ENCODE measurements at regions not wholly inside any gene's neighbourhood (a gene's known extent, or its start where the extent isn't known, plus 50 kb on each side); places are given as distances from the start of the nearest gene placed in this dataset.

DNA sequence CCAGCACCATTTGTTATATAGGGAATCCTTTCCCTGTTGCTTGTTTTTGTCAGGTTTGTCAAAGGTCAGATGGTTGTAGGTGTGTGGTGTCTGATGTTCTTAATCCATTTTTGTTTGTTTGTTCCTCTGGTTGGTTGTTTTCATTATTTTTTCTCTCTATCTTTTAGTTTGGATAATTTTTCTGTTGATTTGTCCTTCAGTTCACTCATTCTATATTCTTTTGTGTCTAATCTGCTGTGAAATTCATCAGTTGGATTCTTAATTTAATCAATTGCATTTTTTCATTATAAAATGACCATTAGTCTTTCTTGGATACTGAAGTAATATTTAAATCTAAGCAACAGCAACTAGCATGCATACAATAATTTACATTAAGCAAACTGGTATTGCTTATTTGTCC lies 206.7 kb upstream of the TRIB2 start:
- TF ChIP-seq MAZ (IDR thresholded peaks at IDR 0.05; ENCODE audit: borderline replicate concordance, low read depth, low read length), result no peak
- no peak for TF ChIP-seq EP300 (IDR thresholded peaks at IDR 0.05)
- no peak for TF ChIP-seq ZC3H11A (IDR thresholded peaks at IDR 0.05)
- no peak for TF ChIP-seq ZSCAN20 (CRISPR knock-in tag; IDR thresholded peaks at IDR 0.05)
- TF ChIP-seq HEYL (CRISPR knock-in tag; IDR thresholded peaks at IDR 0.05), result no peak
- TF ChIP-seq, protein P1, sequence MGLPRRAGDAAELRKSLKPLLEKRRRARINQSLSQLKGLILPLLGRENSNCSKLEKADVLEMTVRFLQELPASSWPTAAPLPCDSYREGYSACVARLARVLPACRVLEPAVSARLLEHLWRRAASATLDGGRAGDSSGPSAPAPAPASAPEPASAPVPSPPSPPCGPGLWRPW (IDR thresholded peaks at IDR 0.05), result no peak
- TF ChIP-seq, protein P2, sequence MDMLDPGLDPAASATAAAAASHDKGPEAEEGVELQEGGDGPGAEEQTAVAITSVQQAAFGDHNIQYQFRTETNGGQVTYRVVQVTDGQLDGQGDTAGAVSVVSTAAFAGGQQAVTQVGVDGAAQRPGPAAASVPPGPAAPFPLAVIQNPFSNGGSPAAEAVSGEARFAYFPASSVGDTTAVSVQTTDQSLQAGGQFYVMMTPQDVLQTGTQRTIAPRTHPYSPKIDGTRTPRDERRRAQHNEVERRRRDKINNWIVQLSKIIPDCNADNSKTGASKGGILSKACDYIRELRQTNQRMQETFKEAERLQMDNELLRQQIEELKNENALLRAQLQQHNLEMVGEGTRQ (IDR thresholded peaks at IDR 0.05), result no peak
- no peak for TF ChIP-seq TP53 (CRISPR knock-in tag; IDR thresholded peaks at IDR 0.05)
- TF ChIP-seq FOXS1 (CRISPR knock-in tag; IDR thresholded peaks at IDR 0.05), result no peak
- Histone ChIP-seq H3K27ac (no peak overlapping the region), H3K4me1 (no peaks in the 10 kb centered on the region), H3K4me3 (no peak overlapping the region), H3K4me2 (no peak overlapping the region), H3K9me3 (no peaks in the 10 kb centered on the region)
- FAIRE-seq, result no peak
- ChIA-PET POLR2A (no interaction called here), CTCF (no interaction called here)
- DNase-seq (ENCODE audit: low read depth in 1 of 2, low spot score in 1 of 2), result no peak
- ATAC-seq, result no peak

DNA sequence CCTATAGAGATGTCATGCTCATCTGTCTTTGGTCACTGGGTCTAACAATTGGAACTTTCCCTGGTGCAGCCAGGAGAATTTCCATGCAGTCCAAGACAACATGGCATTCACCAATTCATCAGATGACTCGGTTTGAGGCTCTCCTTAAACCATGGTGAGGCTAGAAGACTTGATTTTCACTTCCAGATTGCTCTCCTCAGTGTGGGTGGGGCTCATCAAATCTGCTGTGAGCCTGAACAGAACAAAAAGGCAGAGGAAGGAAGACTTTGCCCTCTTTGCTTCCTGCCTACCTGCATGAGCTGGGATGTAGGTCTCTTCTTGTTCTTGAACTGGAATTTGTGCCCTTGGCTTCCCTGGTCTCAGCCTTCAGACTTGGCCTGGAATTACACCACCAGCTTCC lies 203.4 kb upstream of the TRIB2 start:
- ATAC-seq (no peak), FAIRE-seq (no peak), DNase-seq (ENCODE audit: low read depth in 1 of 2, low spot score in 1 of 2) (no peak)
- no peak for TF ChIP-seq MYC (IDR thresholded peaks at IDR 0.05; ENCODE audit: borderline replicate concordance, low read length)
- TF ChIP-seq EP300 (IDR thresholded peaks at IDR 0.05), result no peak
- TF ChIP-seq, protein P1 (IDR thresholded peaks at IDR 0.05), result no peak
- TF ChIP-seq SREBF2 (IDR thresholded peaks at IDR 0.05), result no peak
- TF ChIP-seq RCOR1 (IDR thresholded peaks at IDR 0.05; ENCODE audit: low read depth, low read length), result no peak
- no peak for TF ChIP-seq FOSB (CRISPR knock-in tag; IDR thresholded peaks at IDR 0.05)
- no peak for TF ChIP-seq HOXB13 (CRISPR knock-in tag; IDR thresholded peaks at IDR 0.05; ENCODE audit: low read depth)
- TF ChIP-seq, protein P3, sequence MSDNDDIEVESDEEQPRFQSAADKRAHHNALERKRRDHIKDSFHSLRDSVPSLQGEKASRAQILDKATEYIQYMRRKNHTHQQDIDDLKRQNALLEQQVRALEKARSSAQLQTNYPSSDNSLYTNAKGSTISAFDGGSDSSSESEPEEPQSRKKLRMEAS (IDR thresholded peaks at IDR 0.05), result no peak
- no peak for TF ChIP-seq ZC3H11A (IDR thresholded peaks at IDR 0.05)
- 0% methylated on average over 1 of the region's 1 CpG for WGBS (ENCODE audit: missing lambda C conversion rate)
- ChIA-PET CTCF (no interaction called here), POLR2A (no interaction called here)
- Histone ChIP-seq H3K4me3 (no peak overlapping the region), H3K27ac (no peak overlapping the region), H3K4me1 (no peaks in the 10 kb centered on the region), H3K4me2 (no peak overlapping the region), H3K9me3 (no peaks in the 10 kb centered on the region)

DNA sequence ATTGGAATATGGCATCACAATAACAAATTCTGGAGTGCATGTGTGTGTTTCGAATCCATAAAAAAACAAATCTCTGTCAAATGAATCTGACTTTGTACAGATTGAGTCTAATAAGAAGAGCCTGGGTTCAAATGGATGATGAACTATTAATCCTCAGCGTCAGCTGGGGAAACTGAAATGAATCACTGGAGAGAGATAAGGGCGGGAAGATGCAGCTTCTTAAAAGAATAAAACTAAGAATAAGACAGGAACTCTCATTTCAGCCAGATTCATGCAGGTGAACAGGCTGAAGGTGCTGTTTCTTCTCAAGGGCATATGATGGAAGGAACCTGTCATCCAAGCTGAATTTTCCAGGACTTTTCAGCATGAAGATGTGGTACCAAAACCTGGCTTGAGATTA lies 202.6 kb upstream of the TRIB2 start:
- no peak overlapping the region for H3K4me3 ChIP-seq
- H3K4me1 ChIP-seq, result no peaks in the 10 kb centered on the region
- no peak overlapping the region for H3K4me2 ChIP-seq
- WGBS (ENCODE audit: missing lambda C conversion rate), result 11% methylated on average over 3 of the region's 3 CpGs
- ATAC-seq (no peak), FAIRE-seq (no peak), DNase-seq (ENCODE audit: low read depth in 1 of 2, low spot score in 1 of 2) (no peak)
- ChIA-PET CTCF (no interaction called here), POLR2A (no interaction called here)
- no peak overlapping the region for H3K27ac ChIP-seq
- TF ChIP-seq RARB (CRISPR knock-in tag; IDR thresholded peaks at IDR 0.05), result no peak
- no peak for TF ChIP-seq RFX5 (IDR thresholded peaks at IDR 0.05)
- TF ChIP-seq, protein P4, sequence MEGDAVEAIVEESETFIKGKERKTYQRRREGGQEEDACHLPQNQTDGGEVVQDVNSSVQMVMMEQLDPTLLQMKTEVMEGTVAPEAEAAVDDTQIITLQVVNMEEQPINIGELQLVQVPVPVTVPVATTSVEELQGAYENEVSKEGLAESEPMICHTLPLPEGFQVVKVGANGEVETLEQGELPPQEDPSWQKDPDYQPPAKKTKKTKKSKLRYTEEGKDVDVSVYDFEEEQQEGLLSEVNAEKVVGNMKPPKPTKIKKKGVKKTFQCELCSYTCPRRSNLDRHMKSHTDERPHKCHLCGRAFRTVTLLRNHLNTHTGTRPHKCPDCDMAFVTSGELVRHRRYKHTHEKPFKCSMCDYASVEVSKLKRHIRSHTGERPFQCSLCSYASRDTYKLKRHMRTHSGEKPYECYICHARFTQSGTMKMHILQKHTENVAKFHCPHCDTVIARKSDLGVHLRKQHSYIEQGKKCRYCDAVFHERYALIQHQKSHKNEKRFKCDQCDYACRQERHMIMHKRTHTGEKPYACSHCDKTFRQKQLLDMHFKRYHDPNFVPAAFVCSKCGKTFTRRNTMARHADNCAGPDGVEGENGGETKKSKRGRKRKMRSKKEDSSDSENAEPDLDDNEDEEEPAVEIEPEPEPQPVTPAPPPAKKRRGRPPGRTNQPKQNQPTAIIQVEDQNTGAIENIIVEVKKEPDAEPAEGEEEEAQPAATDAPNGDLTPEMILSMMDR (IDR thresholded peaks at IDR 0.05), result no peak
- no peak for TF ChIP-seq HOXB5 (CRISPR knock-in tag; IDR thresholded peaks at IDR 0.05)
- TF ChIP-seq FOSL2 (IDR thresholded peaks at IDR 0.05), result no peak
- TF ChIP-seq FOSL2 (CRISPR knock-in tag; IDR thresholded peaks at IDR 0.05), result no peak
- no peak for TF ChIP-seq MAZ (IDR thresholded peaks at IDR 0.05; ENCODE audit: borderline replicate concordance, low read depth, low read length)
- no peak for TF ChIP-seq HEYL (CRISPR knock-in tag; IDR thresholded peaks at IDR 0.05)
- no peak for TF ChIP-seq NPAS2 (CRISPR knock-in tag; IDR thresholded peaks at IDR 0.05; ENCODE audit: borderline replicate concordance)
- no peaks in the 10 kb centered on the region for H3K9me3 ChIP-seq

All from A549 (cell line).